IMR-90 (cell line): ENCODE measurements at regions not wholly inside any gene's neighbourhood (a gene's known extent, or its start where the extent isn't known, plus 50 kb on each side); places are given as distances from the start of the nearest gene placed in this dataset.

Experiments used
- ATAC-seq: fragments of 200-7000 bp; cut with Tn5 transposase; 2 replicates; pipeline ENCODE4 v1.9.1; 2020; ENCODE audit warnings: low read depth, mild to moderate bottlenecking, moderate library complexity
- BruUV-seq: library from RNA; stranded (reverse); fragments of 400-500 nt; replicated peaks from 2 replicates; lab custom pipeline; 2021; lab: Mats Ljungman, UMichigan
- CTCF ChIA-PET: fragments of 300-600 bp; formaldehyde crosslinking; extraction: SDS; loops from one replicate; lab custom pipeline; 2021; ENCODE audit warnings: antibody characterized with exemption; lab: Yijun Ruan, JAX
- POLR2A ChIA-PET: fragments of 300-600 bp; sonication (Branson Sonifier 250); formaldehyde crosslinking; loops from one replicate; lab custom pipeline; 2022; ENCODE audit warnings: antibody characterized with exemption; ENCODE audit not compliant: unreplicated experiment; lab: Charles Lee
- DNase-seq: peaks from one replicate; pipeline ENCODE4 v3.0.0; 2013
- H2AFZ ChIP-seq: replicated peaks from 2 replicates; pipeline ENCODE3; 2013; ENCODE audit warnings: low read length, mild to moderate bottlenecking; ENCODE audit not compliant: poor library complexity
- H2AK5ac ChIP-seq: 2 replicates; pipeline ENCODE4 v1.6.1; 2013; ENCODE audit warnings: low read depth, low read length, inconsistent platforms
- H2AK9ac ChIP-seq: replicated peaks from 2 replicates; pipeline ENCODE3; 2013; ENCODE audit warnings: mild to moderate bottlenecking, low read depth, low read length, moderate library complexity; ENCODE audit not compliant: poor library complexity
- H2BK120ac ChIP-seq: 2 replicates; pipeline ENCODE4 v1.6.1; 2013; ENCODE audit warnings: low read depth, low read length, inconsistent platforms
- H2BK15ac ChIP-seq: 3 replicates; pipeline ENCODE4 v1.6.1; 2013; ENCODE audit warnings: low read depth, low read length, inconsistent platforms
- H2BK20ac ChIP-seq: 2 replicates; pipeline ENCODE4 v1.6.1; 2013; ENCODE audit warnings: low read depth, mild to moderate bottlenecking, inconsistent platforms, low read length, moderate library complexity
- H2BK5ac ChIP-seq: 2 replicates; pipeline ENCODE4 v1.6.1; 2013; ENCODE audit warnings: mild to moderate bottlenecking, low read depth, low read length, inconsistent platforms; ENCODE audit not compliant: poor library complexity, severe bottlenecking
- H3K14ac ChIP-seq: replicated peaks from 2 replicates; pipeline ENCODE4 v1.6.1; 2013; ENCODE audit warnings: low read depth, low read length, inconsistent platforms
- H3K18ac ChIP-seq: 2 replicates; pipeline ENCODE4 v1.6.1; 2013; ENCODE audit warnings: low read depth, low read length, control low read depth
- H3K23ac ChIP-seq: 2 replicates; pipeline ENCODE4 v1.6.1; 2013; ENCODE audit warnings: low read depth, low read length, inconsistent platforms
- H3K27ac ChIP-seq: 2 replicates; pipeline ENCODE4 v1.5.1; 2013; ENCODE audit warnings: mild to moderate bottlenecking, control low read depth, low read length; ENCODE audit not compliant: insufficient read depth
- H3K27me3 ChIP-seq: 2 replicates; pipeline ENCODE4 v1.6.1; 2013; ENCODE audit warnings: low read length; ENCODE audit not compliant: control insufficient read depth, insufficient read depth
- H3K36me3 ChIP-seq: 2 replicates; pipeline ENCODE4 v1.6.1; 2013; ENCODE audit warnings: low read length, mixed read lengths; ENCODE audit not compliant: control insufficient read depth, insufficient read depth
- H3K4ac ChIP-seq: 2 replicates; pipeline ENCODE4 v1.6.1; 2013; ENCODE audit warnings: low read depth, low read length, inconsistent platforms
- H3K4me1 ChIP-seq: 2 replicates; pipeline ENCODE4 v1.6.1; 2013; ENCODE audit warnings: low read length, mixed read lengths; ENCODE audit not compliant: control insufficient read depth, insufficient read depth
- H3K4me2 ChIP-seq: 2 replicates; pipeline ENCODE4 v1.6.1; 2013; ENCODE audit warnings: low read depth, mild to moderate bottlenecking, control low read depth, low read length, moderate library complexity
- H3K4me3 ChIP-seq: 2 replicates; pipeline ENCODE4 v1.5.1; 2013; ENCODE audit warnings: low read depth, mild to moderate bottlenecking, control low read depth, low read length, moderate library complexity; ENCODE audit not compliant: insufficient read depth
- H3K56ac ChIP-seq: 2 replicates; pipeline ENCODE4 v1.6.1; 2013; ENCODE audit warnings: low read length, inconsistent platforms; ENCODE audit not compliant: insufficient read depth; ENCODE audit errors: extremely low read depth
- H3K79me1 ChIP-seq, 2 experiments: 2 replicates each; pipeline ENCODE4 v1.6.1; 2013; ENCODE audit warnings: low read length in 2 of 2, inconsistent platforms in 1 of 2, low read depth in 1 of 2
- H3K9ac ChIP-seq: 2 replicates; pipeline ENCODE4 v1.6.1; 2013; ENCODE audit warnings: low read depth, low read length, control low read depth
- H3K9me1 ChIP-seq: 2 replicates; pipeline ENCODE4 v1.6.1; 2013; ENCODE audit warnings: low read length, inconsistent platforms; ENCODE audit not compliant: insufficient read depth
- H3K9me3 ChIP-seq: 2 replicates; pipeline ENCODE4 v1.6.1; 2013; ENCODE audit warnings: low read length; ENCODE audit not compliant: control insufficient read depth, insufficient read depth
- H4K20me1 ChIP-seq: 2 replicates; pipeline ENCODE4 v1.6.1; 2013; ENCODE audit warnings: low read length, inconsistent platforms; ENCODE audit not compliant: insufficient read depth
- H4K5ac ChIP-seq: 2 replicates; pipeline ENCODE4 v1.6.1; 2013; ENCODE audit warnings: mild to moderate bottlenecking, low read depth, low read length, control low read depth
- H4K8ac ChIP-seq, 2 experiments: 2 replicates each; pipeline ENCODE4 v1.6.1; 2013; ENCODE audit warnings: low read depth in 2 of 2, low read length in 2 of 2, control low read depth in 1 of 2, inconsistent platforms in 1 of 2
- H4K91ac ChIP-seq: 2 replicates; pipeline ENCODE4 v1.6.1; 2013; ENCODE audit warnings: low read depth, low read length, inconsistent platforms; ENCODE audit not compliant: insufficient read depth
- BHLHE40 ChIP-seq: fragments of 150-350 bp; IDR thresholded peaks from 2 replicates; pipeline ENCODE4 v1.6.1; 2016; ENCODE audit warnings: mild to moderate bottlenecking, low read depth, low read length
- CHD1 ChIP-seq: IDR thresholded peaks from 2 replicates; pipeline ENCODE4 v1.6.1; 2012; ENCODE audit warnings: low read depth, low read length, improper control_type of control experiment
- ELK1 ChIP-seq: fragments of 150-350 bp; IDR thresholded peaks from 2 replicates; pipeline ENCODE4 v1.6.1; 2016; ENCODE audit warnings: low read depth, mild to moderate bottlenecking, low read length, moderate library complexity, borderline replicate concordance
- MAZ ChIP-seq: IDR thresholded peaks from 2 replicates; pipeline ENCODE4 v1.6.1; 2012; ENCODE audit warnings: low read depth, mild to moderate bottlenecking, low read length, improper control_type of control experiment, moderate library complexity, borderline replicate concordance
- NFE2L2 ChIP-seq: fragments of 150-350 bp; IDR thresholded peaks from 2 replicates; pipeline ENCODE4 v1.6.1; 2016; ENCODE audit warnings: low read depth, mild to moderate bottlenecking, low read length
- RAD21 ChIP-seq: IDR thresholded peaks from 2 replicates; pipeline ENCODE4 v1.6.1; 2012; ENCODE audit warnings: low read length, improper control_type of control experiment
- RFX5 ChIP-seq: IDR thresholded peaks from 2 replicates; pipeline ENCODE4 v1.8.0; 2012; ENCODE audit warnings: low read depth, mild to moderate bottlenecking, low read length, moderate library complexity
- SMC3 ChIP-seq: fragments of 150-350 bp; IDR thresholded peaks from 2 replicates; pipeline ENCODE4 v1.6.1; 2016; ENCODE audit warnings: low read depth, mild to moderate bottlenecking, antibody characterized with exemption, low read length, moderate library complexity
- WGBS, 2 experiments: methylation state at CpG; one replicate each; pipeline versions ENCODE4 v1.1.5 to v1.1.7; 2013; ENCODE audit warnings: missing lambda C conversion rate in 2 of 2; ENCODE audit not compliant: insufficient read length in 1 of 2; ENCODE audit errors: extremely low coverage in 2 of 2; 5-methylcytosine and 5-hydroxymethylcytosine counted together
- dilution Hi-C: fragments of 300-500 bp; cut with HindIII; formaldehyde crosslinking; loops from one replicate; pipeline ENCODE4 v1.14.3; 2018; ENCODE audit warnings: low sequenced_read_pairs; ENCODE audit not compliant: unreplicated experiment
- in situ Hi-C: fragments of 300-500 bp; cut with MboI; formaldehyde crosslinking; loops from 3 replicates; pipeline ENCODE4 v1.14.3; 2019; ENCODE audit warnings: low sequenced_read_pairs, inconsistent platforms, mixed read lengths
- intact Hi-C: fragments of 100-400 bp; cut with micrococcal nuclease; formaldehyde crosslinking; loops from 2 replicates; pipeline ENCODE4 v1.10.0; 2022

- POLR2A ChIA-PET: no interaction called here
- no peak overlapping the region for H3K9ac ChIP-seq
These were observed 116.4 kb upstream of the HGF start for GRCh38 chr7:81886211-81886764.

More at GRCh38 chr7:81886211-81886764, 116.4 kb upstream of the HGF start:
- H3K27me3 ChIP-seq: no peaks in the 10 kb centered on the region
- no peak overlapping the region for H3K56ac ChIP-seq
- no peak overlapping the region for H4K8ac ChIP-seq
- no peak overlapping the region for H3K14ac ChIP-seq
- H2BK15ac ChIP-seq: no peak overlapping the region
- H3K4me3 ChIP-seq: no peak overlapping the region
- peak overlapping the region; percentile 33; the same call in 1 of the 2 replicates for H3K23ac ChIP-seq
- no peaks in the 10 kb centered on the region for H3K9me3 ChIP-seq
- no peak overlapping the region for H2BK120ac ChIP-seq
- WGBS, 2 experiments: no CpG with 5 or more reads among the region's 3 CpGs
- CTCF ChIA-PET: no interaction called here
- no peak overlapping the region for H3K4me2 ChIP-seq
- ATAC-seq: no peak
- no peak overlapping the region for H3K4ac ChIP-seq
- dilution Hi-C loops: no loop called here
- no peak for DNase-seq
- intact Hi-C loops: no loop called here
- no peak overlapping the region for H2AK9ac ChIP-seq
- H3K79me1 ChIP-seq: no peaks in the 10 kb centered on the region
- no peak overlapping the region for H2BK5ac ChIP-seq
- H2AK5ac ChIP-seq: no peak overlapping the region
- H3K27ac ChIP-seq: no peak overlapping the region
- H3K18ac ChIP-seq: no peak overlapping the region
- in situ Hi-C loops: no loop called here
- H3K9me1 ChIP-seq: no peaks in the 10 kb centered on the region
- TF ChIP-seq MAZ (no peak), BHLHE40 (no peak), NFE2L2 (no peak), SMC3 (no peak), CHD1 (no peak), RFX5 (no peak), RAD21 (no peak), ELK1 (no peak)
- H4K20me1 ChIP-seq: no peaks in the 10 kb centered on the region
- no peaks in the 10 kb centered on the region for H3K4me1 ChIP-seq
- no peak overlapping the region for H4K91ac ChIP-seq
- H2AFZ ChIP-seq: no peak overlapping the region
- H2BK20ac ChIP-seq: no peak overlapping the region
- H3K36me3 ChIP-seq: no peaks in the 10 kb centered on the region
- H4K5ac ChIP-seq: no peak overlapping the region
- BruUV-seq: no TSS peak
